ENCODE measurements at regions not wholly inside any gene's neighbourhood (a gene's known extent, or its start where the extent isn't known, plus 50 kb on each side); places are given as distances from the start of the nearest gene placed in this dataset.

DNA sequence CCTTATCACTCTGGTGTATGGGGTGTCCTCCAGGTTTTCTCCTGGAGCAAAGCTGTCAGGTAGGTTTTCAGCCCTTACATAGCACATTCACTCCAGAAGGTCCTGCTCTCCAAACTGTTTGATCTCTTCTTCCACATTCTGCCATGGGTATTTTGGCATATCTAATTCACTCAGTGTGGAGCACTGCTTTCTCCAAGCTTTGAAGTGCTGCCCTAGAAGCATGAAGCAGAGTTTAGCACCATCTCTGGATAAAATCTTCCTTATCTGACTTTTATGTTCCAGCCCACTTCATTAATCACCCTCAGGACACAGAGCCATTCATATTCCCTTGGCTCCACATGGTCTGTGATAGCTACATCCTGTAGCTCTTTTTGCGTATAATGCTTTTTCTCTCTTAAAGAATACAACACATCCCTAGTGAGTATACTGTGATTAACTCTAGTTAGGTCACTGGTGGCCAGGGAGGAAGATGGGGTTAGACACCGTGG is 56.7 kb upstream of the ARHGAP28 start:
- H3K9me3 ChIP-seq (ENCODE audit: control insufficient read depth, low read length) = no peaks in the 10 kb centered on the region
- no peaks in the 10 kb centered on the region for H3K4me1 ChIP-seq (ENCODE audit: control insufficient read depth, insufficient read depth, low read length, poor library complexity, severe bottlenecking)
- no peaks in the 10 kb centered on the region for H3K36me3 ChIP-seq (ENCODE audit: control insufficient read depth, insufficient read depth, low read length)
- no peak overlapping the region for H3K4me3 ChIP-seq (ENCODE audit: extremely low read depth, insufficient read depth, low read length, poor library complexity, severe bottlenecking)
- peak overlapping the region; percentile 57 for H3K27ac ChIP-seq (ENCODE audit: low read depth, low read length, severe bottlenecking)
- WGBS, 2 experiments (ENCODE audit: insufficient coverage in 2 of 2) = no CpG with 5 or more reads among the region's 2 CpGs

DNA sequence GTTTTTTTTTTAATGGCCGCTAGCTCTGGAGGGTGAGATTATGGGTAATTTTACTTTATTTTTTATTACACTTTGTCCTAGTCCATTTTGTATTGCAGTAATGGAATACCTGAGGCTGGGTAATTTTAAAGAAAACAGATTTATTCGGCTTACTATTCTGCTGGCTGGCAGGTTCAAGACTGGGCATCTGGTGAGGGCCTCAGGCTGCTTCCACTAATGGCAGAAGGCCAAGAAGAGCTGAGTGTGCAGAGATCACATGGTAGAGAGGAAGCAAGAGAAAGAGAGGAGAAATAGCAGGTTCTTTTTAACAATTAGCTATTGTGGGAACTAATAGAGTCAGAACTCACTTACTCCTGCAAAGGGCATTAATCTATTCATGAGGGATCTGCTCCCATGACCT is 52.4 kb upstream of the ARHGAP28 start:
- Histone ChIP-seq H3K27ac (ENCODE audit: low read depth, low read length, severe bottlenecking) (no peak overlapping the region), H3K4me3 (ENCODE audit: extremely low read depth, insufficient read depth, low read length, poor library complexity, severe bottlenecking) (no peak overlapping the region), H3K4me1 (ENCODE audit: control insufficient read depth, insufficient read depth, low read length, poor library complexity, severe bottlenecking) (no peaks in the 10 kb centered on the region), H3K36me3 (ENCODE audit: control insufficient read depth, insufficient read depth, low read length) (no peaks in the 10 kb centered on the region), H3K9me3 (ENCODE audit: control insufficient read depth, low read length) (no peaks in the 10 kb centered on the region)
- 83 to 100% methylated on average over 1 of the region's 2 CpGs for WGBS, 2 experiments (ENCODE audit: insufficient coverage in 2 of 2)

DNA sequence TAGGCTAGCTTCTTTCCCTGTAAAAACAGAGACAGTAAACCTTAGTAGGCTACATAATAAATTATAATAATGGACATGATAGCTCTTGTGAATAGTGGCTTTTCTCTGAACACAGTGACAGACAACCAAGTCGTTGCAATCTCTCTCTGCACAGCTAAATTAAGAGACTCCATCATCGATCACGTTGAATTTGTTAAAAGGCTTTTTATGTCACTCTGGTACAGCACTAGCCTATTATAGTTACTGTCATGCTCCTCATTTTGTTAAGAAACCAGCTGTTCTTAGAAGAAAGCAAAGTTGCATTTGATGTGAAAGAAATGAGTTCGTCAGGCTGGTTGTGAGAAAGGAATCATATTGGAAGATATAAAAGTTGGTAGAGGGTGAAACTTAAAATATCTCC is 50.3 kb upstream of the ARHGAP28 start:
- Histone ChIP-seq H3K4me1 (ENCODE audit: control insufficient read depth, insufficient read depth, low read length, poor library complexity, severe bottlenecking) (peaks cover 3% of the 10 kb centered on the region), H3K36me3 (ENCODE audit: control insufficient read depth, insufficient read depth, low read length) (no peaks in the 10 kb centered on the region), H3K27ac (ENCODE audit: low read depth, low read length, severe bottlenecking) (no peak overlapping the region), H3K4me3 (ENCODE audit: extremely low read depth, insufficient read depth, low read length, poor library complexity, severe bottlenecking) (no peak overlapping the region), H3K9me3 (ENCODE audit: control insufficient read depth, low read length) (no peaks in the 10 kb centered on the region)
- 60 to 86% methylated on average over 1 to 3 of the region's 4 CpGs for WGBS, 2 experiments (ENCODE audit: insufficient coverage in 2 of 2)
